Astrocyte of the cerebellum (primary cell): ENCODE measurements at regions not wholly inside any gene's neighbourhood (a gene's known extent, or its start where the extent isn't known, plus 50 kb on each side); places are given as distances from the start of the nearest gene placed in this dataset.

Experiments
- DNase-seq: peaks from one replicate; pipeline ENCODE4 v3.0.0-alpha.2; 2011; ENCODE audit warnings: low read depth
- H3K4me3 ChIP-seq: 2 replicates; pipeline ENCODE4 v1.5.1; 2011; ENCODE audit warnings: mild to moderate bottlenecking, low read depth, low read length, moderate library complexity
- in situ Hi-C: cut with HindIII; loops from 2 replicates; pipeline ENCODE4 v1.10.0; 2017; ENCODE audit warnings: low sequenced_read_pairs
- TF ChIP-seq, protein P1 (sequence below): IDR thresholded peaks from 2 replicates; pipeline ENCODE4 v1.5.1; 2012; ENCODE audit warnings: low read length, low read depth, moderate library complexity, mild to moderate bottlenecking; ENCODE audit errors: missing control alignments

DNA sequence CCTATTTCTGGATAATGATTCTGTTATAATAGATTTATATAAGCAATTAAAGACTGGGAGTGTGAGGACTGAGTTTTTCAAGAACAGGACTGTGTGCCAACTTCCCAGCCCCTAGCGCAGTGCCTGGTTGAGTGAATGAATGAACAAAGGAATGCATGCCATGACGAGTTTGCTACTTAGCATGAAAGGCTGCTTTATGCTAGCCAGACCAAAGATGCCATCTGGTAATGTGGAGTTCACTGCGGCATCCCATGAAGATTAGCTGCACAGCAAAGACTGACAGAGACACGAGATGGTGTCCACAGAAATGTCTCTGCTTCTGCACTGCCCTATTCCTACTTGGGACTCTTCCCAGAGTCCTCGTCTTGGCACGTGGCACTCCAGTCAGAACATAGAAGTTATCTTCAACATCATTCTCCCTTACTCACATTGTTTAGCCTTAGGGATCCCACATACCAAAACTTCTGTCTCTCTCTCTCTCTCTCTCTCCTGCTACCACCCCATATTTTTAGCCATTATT, 283.9 kb upstream of the CTNNB1 start:
- TF ChIP-seq, protein P1, sequence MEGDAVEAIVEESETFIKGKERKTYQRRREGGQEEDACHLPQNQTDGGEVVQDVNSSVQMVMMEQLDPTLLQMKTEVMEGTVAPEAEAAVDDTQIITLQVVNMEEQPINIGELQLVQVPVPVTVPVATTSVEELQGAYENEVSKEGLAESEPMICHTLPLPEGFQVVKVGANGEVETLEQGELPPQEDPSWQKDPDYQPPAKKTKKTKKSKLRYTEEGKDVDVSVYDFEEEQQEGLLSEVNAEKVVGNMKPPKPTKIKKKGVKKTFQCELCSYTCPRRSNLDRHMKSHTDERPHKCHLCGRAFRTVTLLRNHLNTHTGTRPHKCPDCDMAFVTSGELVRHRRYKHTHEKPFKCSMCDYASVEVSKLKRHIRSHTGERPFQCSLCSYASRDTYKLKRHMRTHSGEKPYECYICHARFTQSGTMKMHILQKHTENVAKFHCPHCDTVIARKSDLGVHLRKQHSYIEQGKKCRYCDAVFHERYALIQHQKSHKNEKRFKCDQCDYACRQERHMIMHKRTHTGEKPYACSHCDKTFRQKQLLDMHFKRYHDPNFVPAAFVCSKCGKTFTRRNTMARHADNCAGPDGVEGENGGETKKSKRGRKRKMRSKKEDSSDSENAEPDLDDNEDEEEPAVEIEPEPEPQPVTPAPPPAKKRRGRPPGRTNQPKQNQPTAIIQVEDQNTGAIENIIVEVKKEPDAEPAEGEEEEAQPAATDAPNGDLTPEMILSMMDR: no peak
- DNase-seq: no peak
- no peak overlapping the region for H3K4me3 ChIP-seq
- in situ Hi-C loops: no loop called here

GRCh38 chr3:40920041-40920440, 279.3 kb upstream of the CTNNB1 start:
- DNase-seq: peak; percentile 80
- TF ChIP-seq, protein P1: no peak

GRCh38 chr3:40921251-40921650, 278.1 kb upstream of the CTNNB1 start:
- TF ChIP-seq, protein P1: no peak
- no peak overlapping the region for H3K4me3 ChIP-seq
- no peak for DNase-seq
- in situ Hi-C loops: no loop called here

More at GRCh38 chr3:40920041-40920440, 279.3 kb upstream of the CTNNB1 start:
- H3K4me3 ChIP-seq: no peak overlapping the region
- in situ Hi-C loops: no loop called here

- H3K4me3 ChIP-seq: no peak overlapping the region
- TF ChIP-seq, protein P1: no peak
- in situ Hi-C loops: no loop called here
- no peak for DNase-seq
Observed at GRCh38 chr3:40923143-40923542, 276.2 kb upstream of the CTNNB1 start.

GRCh38 chr3:40923651-40924050, 275.7 kb upstream of the CTNNB1 start:
- TF ChIP-seq, protein P1: no peak

GRCh38 chr3:40924559-40925141, 274.7 kb upstream of the CTNNB1 start:
- no peak overlapping the region for H3K4me3 ChIP-seq
- in situ Hi-C loops: no loop called here
- TF ChIP-seq, protein P1: no peak
- DNase-seq: no peak

More at GRCh38 chr3:40923651-40924050, 275.7 kb upstream of the CTNNB1 start:
- in situ Hi-C loops: no loop called here
- no peak overlapping the region for H3K4me3 ChIP-seq
- DNase-seq: no peak
